A549 (cell line): ENCODE measurements at regions not wholly inside any gene's neighbourhood (a gene's known extent, or its start where the extent isn't known, plus 50 kb on each side); places are given as distances from the start of the nearest gene placed in this dataset.

ENCODE experiments used
- ATAC-seq, 2 experiments: fragments of 200-7000 bp in 1 of 2; fragments of >200 bp in 1 of 2; cut with Nextera tagmentation in 1 of 2; cut with Tn5 transposase in 1 of 2; 3 replicates each; pipeline versions ENCODE4 v1.8.0 to v1.9.1; 2018 to 2020; ENCODE audit warnings: mild to moderate bottlenecking in 1 of 2, moderate library complexity in 1 of 2
- CTCF ChIA-PET: fragments of 300-600 bp; sonication (Branson Sonifier 250); formaldehyde crosslinking; extraction: SDS; loops from one replicate; lab custom pipeline; 2021; ENCODE audit warnings: antibody characterized with exemption, inconsistent platforms; lab: Yijun Ruan, JAX
- POLR2A ChIA-PET: fragments of 350-600 bp; formaldehyde crosslinking; extraction: SDS; loops from one replicate; lab custom pipeline; 2021; ENCODE audit warnings: antibody characterized with exemption, inconsistent platforms; lab: Yijun Ruan, JAX
- DNase-seq, 2 experiments: peaks; one replicate each; pipeline versions ENCODE4 v3.0.0 to v3.0.0-alpha.2; 2011 to 2016; ENCODE audit warnings: low read depth in 1 of 2, low spot score in 1 of 2
- FAIRE-seq: peaks from 2 replicates; lab custom pipeline; 2011; peaks lifted over from hg19 to GRCh38; lab: Jason Lieb, UNC
- H3K27ac ChIP-seq, 2 experiments: fragments of >200 bp; sonication (Bioruptor Twin); formaldehyde crosslinking; 3 replicates each; pipeline ENCODE4 v1.5.1; 2016 to 2017
- H3K4me1 ChIP-seq: fragments of >200 bp; sonication (Bioruptor Twin); formaldehyde crosslinking; 3 replicates; pipeline ENCODE4 v1.6.1; 2016
- H3K4me2 ChIP-seq: fragments of >200 bp; sonication (Bioruptor Twin); formaldehyde crosslinking; 3 replicates; pipeline ENCODE4 v1.6.1; 2016
- H3K4me3 ChIP-seq: fragments of >200 bp; sonication (Bioruptor Twin); formaldehyde crosslinking; 3 replicates; pipeline ENCODE4 v1.5.1; 2016
- H3K9me3 ChIP-seq: fragments of >200 bp; sonication (Bioruptor Twin); formaldehyde crosslinking; 3 replicates; pipeline ENCODE4 v1.6.1; 2016
- BHLHE40 ChIP-seq: IDR thresholded peaks from 2 replicates; pipeline ENCODE4 v1.6.1; 2012; ENCODE audit warnings: low read depth, low read length, inconsistent platforms
- CBX2 ChIP-seq: fragments of 200-600 bp; sonication (generic); IDR thresholded peaks from 2 replicates; pipeline ENCODE4 v1.6.1; 2016; ENCODE audit warnings: low read depth, mild to moderate bottlenecking, borderline replicate concordance
- CEBPB ChIP-seq, 2 experiments: fragments of >200 bp in 1 of 2; sonication (Bioruptor Twin) in 1 of 2; formaldehyde crosslinking in 1 of 2; IDR thresholded peaks; 2 replicates each; pipeline ENCODE4 v1.6.1; 2012 to 2016
- CHD2 ChIP-seq: fragments of 150-350 bp; IDR thresholded peaks from 2 replicates; pipeline ENCODE4 v1.6.1; 2014; ENCODE audit warnings: low read length; ENCODE audit not compliant: partially characterized antibody
- CHD4 ChIP-seq: fragments of 200-600 bp; sonication (generic); IDR thresholded peaks from 2 replicates; pipeline ENCODE4 v1.6.1; 2016; ENCODE audit warnings: antibody characterized with exemption, mild to moderate bottlenecking, borderline replicate concordance
- FOSB ChIP-seq: fragments of 250-450 bp; sonication (Bioruptor Pico); IDR thresholded peaks from 2 replicates; pipeline ENCODE4 v1.5.0; 2020; ENCODE audit warnings: mild to moderate bottlenecking, moderate library complexity
- FOSL2 ChIP-seq, 2 experiments: fragments of 450-650 bp in 1 of 2; fragments of >200 bp in 1 of 2; sonication (Bioruptor Twin) in 1 of 2; formaldehyde crosslinking; IDR thresholded peaks; 2 replicates each; pipeline versions ENCODE4 v1.5.0 to v1.6.1; 2016 to 2020; ENCODE audit warnings: mild to moderate bottlenecking in 1 of 2, moderate library complexity in 1 of 2
- GATA3 ChIP-seq: IDR thresholded peaks from 2 replicates; pipeline ENCODE4 v1.6.1; 2012; ENCODE audit warnings: borderline replicate concordance
- HEYL ChIP-seq: fragments of 250-450 bp; sonication (Bioruptor Pico); IDR thresholded peaks from 2 replicates; pipeline ENCODE4 v1.8.0; 2021; ENCODE audit warnings: mild to moderate bottlenecking, moderate library complexity
- HOXA7 ChIP-seq: fragments of 250-450 bp; sonication (Bioruptor Pico); IDR thresholded peaks from 2 replicates; pipeline ENCODE4 v1.5.0; 2020; ENCODE audit warnings: mild to moderate bottlenecking, moderate library complexity
- HOXB13 ChIP-seq: fragments of 250-450 bp; sonication (Bioruptor Pico); IDR thresholded peaks from 2 replicates; pipeline ENCODE4 v1.5.0; 2020; ENCODE audit warnings: low read depth, mild to moderate bottlenecking, moderate library complexity
- HOXB5 ChIP-seq: fragments of 250-450 bp; sonication (Bioruptor Pico); IDR thresholded peaks from 2 replicates; pipeline ENCODE4 v1.5.0; 2020; ENCODE audit warnings: mild to moderate bottlenecking, moderate library complexity
- JUNB ChIP-seq: fragments of >200 bp; sonication (Bioruptor Twin); formaldehyde crosslinking; IDR thresholded peaks from 2 replicates; pipeline ENCODE4 v1.6.1; 2016
- KDM1A ChIP-seq: fragments of 200-600 bp; sonication (generic); IDR thresholded peaks from 2 replicates; pipeline ENCODE4 v1.6.1; 2016; ENCODE audit warnings: low read depth, mild to moderate bottlenecking
- KDM5A ChIP-seq: fragments of 200-600 bp; sonication (generic); IDR thresholded peaks from 2 replicates; pipeline ENCODE4 v1.6.1; 2016; ENCODE audit warnings: antibody characterized with exemption, mild to moderate bottlenecking
- MAFK ChIP-seq: fragments of 450-650 bp; IDR thresholded peaks from 2 replicates; pipeline ENCODE4 v1.6.1; 2014; ENCODE audit not compliant: partially characterized antibody
- MAZ ChIP-seq: fragments of 150-350 bp; IDR thresholded peaks from 2 replicates; pipeline ENCODE4 v1.6.1; 2014; ENCODE audit warnings: antibody characterized with exemption, low read depth, low read length, borderline replicate concordance
- NFE2L2 ChIP-seq: fragments of 150-350 bp; conservative IDR thresholded peaks from 2 replicates; pipeline ENCODE4 v1.6.1; 2014; ENCODE audit warnings: low read length
- POLR2A ChIP-seq: IDR thresholded peaks from 2 replicates; pipeline ENCODE4 v1.6.1; 2012; ENCODE audit warnings: mild to moderate bottlenecking, low read length
- POLR2AphosphoS2 ChIP-seq: conservative IDR thresholded peaks from 2 replicates; pipeline ENCODE4 v1.6.1; 2012; ENCODE audit warnings: low read length, improper control_type of control experiment, inconsistent platforms
- RAD21 ChIP-seq, 2 experiments: fragments of >200 bp in 1 of 2; sonication (Bioruptor Twin) in 1 of 2; formaldehyde crosslinking in 1 of 2; IDR thresholded peaks in 1 of 2; conservative IDR thresholded peaks in 1 of 2; 2 replicates in 1 of 2; 3 replicates in 1 of 2; pipeline ENCODE4 v1.6.1; 2012 to 2018; ENCODE audit warnings: inconsistent platforms in 1 of 2
- RARB ChIP-seq: fragments of 250-450 bp; sonication (Bioruptor Pico); IDR thresholded peaks from 2 replicates; pipeline ENCODE4 v1.8.0; 2021; ENCODE audit warnings: mild to moderate bottlenecking, moderate library complexity
- SMC3 ChIP-seq: fragments of >200 bp; sonication (Bioruptor Twin); formaldehyde crosslinking; IDR thresholded peaks from 3 replicates; pipeline ENCODE4 v1.6.1; 2018; ENCODE audit warnings: inconsistent platforms
- TP53 ChIP-seq: fragments of 250-450 bp; sonication (Bioruptor Pico); IDR thresholded peaks from 2 replicates; pipeline ENCODE4 v1.5.0; 2021; ENCODE audit warnings: mild to moderate bottlenecking, moderate library complexity
- ZFP36 ChIP-seq: fragments of 450-650 bp; IDR thresholded peaks from 2 replicates; pipeline ENCODE4 v1.6.1; 2014; ENCODE audit warnings: borderline replicate concordance; ENCODE audit not compliant: partially characterized antibody
- ZNF302 ChIP-seq: fragments of 250-450 bp; sonication (Bioruptor Pico); IDR thresholded peaks from 2 replicates; pipeline ENCODE4 v1.9.0; 2021; ENCODE audit warnings: inconsistent platforms, mild to moderate bottlenecking, moderate library complexity
- ZSCAN20 ChIP-seq: fragments of 250-450 bp; sonication (Bioruptor Pico); IDR thresholded peaks from 2 replicates; pipeline ENCODE4 v1.8.0; 2022; ENCODE audit warnings: mild to moderate bottlenecking, moderate library complexity
- WGBS: methylation state at CpG from one replicate; pipeline ENCODE4 v1.1.6; 2017; ENCODE audit errors: missing lambda C conversion rate; 5-methylcytosine and 5-hydroxymethylcytosine counted together
- TF ChIP-seq, protein P1 (sequence below): fragments of 250-450 bp; sonication (Bioruptor Pico); IDR thresholded peaks from 2 replicates; pipeline ENCODE4 v1.5.0; 2020; ENCODE audit warnings: low read depth, mild to moderate bottlenecking, moderate library complexity

DNA sequence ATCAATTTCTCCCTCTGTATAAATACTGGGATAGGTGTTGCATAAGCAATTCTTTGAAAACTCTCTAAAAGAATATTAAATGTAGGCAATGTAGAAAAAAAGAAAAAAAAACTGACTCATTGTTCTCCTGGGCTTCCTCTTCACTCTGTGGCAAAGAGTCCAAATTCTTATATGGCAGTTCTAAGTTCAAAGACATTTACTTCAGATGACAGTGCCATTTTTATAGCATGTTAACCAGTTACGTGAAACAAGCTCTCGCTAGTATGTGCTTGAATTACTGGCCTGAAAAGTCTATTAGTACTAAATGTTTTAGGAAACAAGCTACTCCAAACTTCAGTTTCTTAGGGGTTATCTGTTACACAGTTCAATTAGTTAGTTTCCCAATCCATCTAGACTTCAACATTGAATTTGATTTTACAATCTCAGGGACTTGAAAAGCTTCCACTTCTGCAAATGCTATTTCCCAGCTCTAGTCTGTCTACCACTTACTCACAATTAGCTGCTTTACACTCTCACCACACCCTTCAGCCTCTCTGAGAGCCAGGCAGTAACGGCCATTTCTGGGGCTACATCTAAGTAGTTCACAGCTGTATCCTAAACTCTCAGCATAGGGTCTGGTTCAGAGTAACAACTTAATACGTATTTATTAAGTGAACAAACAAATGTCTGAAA lies 100.4 kb downstream of the OGFRL1 start:
- no peak for ATAC-seq
- no peak for TF ChIP-seq GATA3
- no peak for TF ChIP-seq ZFP36
- no peak for TF ChIP-seq CEBPB (IDR thresholded peaks at IDR 0.05)
- TF ChIP-seq SMC3, result no peak
- no peak for TF ChIP-seq RAD21 (conservative IDR thresholded peaks at IDR 0.05 in 1 of 2, IDR thresholded peaks at IDR 0.05 in 1 of 2)
- no peak for TF ChIP-seq JUNB
- no peak for TF ChIP-seq POLR2AphosphoS2
- no peak for TF ChIP-seq CHD4
- TF ChIP-seq FOSL2 (IDR thresholded peaks at IDR 0.05), result no peak
- no peak for TF ChIP-seq FOSL2 (CRISPR knock-in tag; IDR thresholded peaks at IDR 0.05)
- no peak for TF ChIP-seq KDM1A
- TF ChIP-seq, protein P1, sequence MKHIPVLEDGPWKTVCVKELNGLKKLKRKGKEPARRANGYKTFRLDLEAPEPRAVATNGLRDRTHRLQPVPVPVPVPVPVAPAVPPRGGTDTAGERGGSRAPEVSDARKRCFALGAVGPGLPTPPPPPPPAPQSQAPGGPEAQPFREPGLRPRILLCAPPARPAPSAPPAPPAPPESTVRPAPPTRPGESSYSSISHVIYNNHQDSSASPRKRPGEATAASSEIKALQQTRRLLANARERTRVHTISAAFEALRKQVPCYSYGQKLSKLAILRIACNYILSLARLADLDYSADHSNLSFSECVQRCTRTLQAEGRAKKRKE (CRISPR knock-in tag), result no peak
- TF ChIP-seq ZSCAN20 (CRISPR knock-in tag), result no peak
- no peak for TF ChIP-seq HOXA7 (CRISPR knock-in tag)
- TF ChIP-seq ZNF302 (CRISPR knock-in tag), result no peak
- no peak for TF ChIP-seq HEYL (CRISPR knock-in tag)
- no peak for TF ChIP-seq CHD2
- Histone ChIP-seq H3K4me3 (no peak overlapping the region), H3K4me1 (peaks cover 99% of the 10 kb centered on the region), H3K4me2 (peak overlapping the region; percentile 71), H3K9me3 (no peaks in the 10 kb centered on the region), H3K27ac (peak overlapping the region; percentile 58 to 88)
- WGBS, result 66% methylated on average over 4 of the region's 4 CpGs
- ChIA-PET POLR2A (no interaction called here), CTCF (interaction anchor here (0.9 to 1.9 kb wide), 5 partner anchors 18 to 55 kb away, joined by 3 to 8 read pairs (median 4); no protein-coding TSS in a partner anchor)
- no peak for FAIRE-seq
- DNase-seq, result no peak

- Histone ChIP-seq H3K4me1 (peaks cover 99% of the 10 kb centered on the region), H3K4me2 (peak overlapping the region; percentile 64; the same call in 2 of the 3 replicates), H3K4me3 (no peak overlapping the region), H3K27ac (peak overlapping the region; percentile 66 to 88), H3K9me3 (no peaks in the 10 kb centered on the region)
- FAIRE-seq (no peak), DNase-seq (no peak), ATAC-seq (no peak)
- ChIA-PET CTCF (no interaction called here), POLR2A (no interaction called here)
- no peak for TF ChIP-seq NFE2L2
- TF ChIP-seq RARB (CRISPR knock-in tag), result no peak
- TF ChIP-seq HOXB13, result no peak
- no peak for TF ChIP-seq SMC3
- TF ChIP-seq CEBPB (IDR thresholded peaks at IDR 0.05), result no peak
- TF ChIP-seq FOSB (CRISPR knock-in tag), result no peak
- TF ChIP-seq, protein P1 (CRISPR knock-in tag), result no peak
- TF ChIP-seq MAFK, result no peak
- TF ChIP-seq TP53 (CRISPR knock-in tag), result no peak
- no peak for TF ChIP-seq MAZ
- TF ChIP-seq BHLHE40, result no peak
- no peak for TF ChIP-seq KDM5A
- TF ChIP-seq POLR2A, result no peak
- no peak for TF ChIP-seq HOXB5
- no peak for TF ChIP-seq JUNB
- TF ChIP-seq CBX2, result no peak
- no peak for TF ChIP-seq FOSL2 (IDR thresholded peaks at IDR 0.05)
- no peak for TF ChIP-seq FOSL2 (CRISPR knock-in tag; IDR thresholded peaks at IDR 0.05)
- 95% methylated on average over 1 of the region's 1 CpG for WGBS
Measured at GRCh38 chr6:71391126-71391525, 102.5 kb downstream of the OGFRL1 start.
